Thyroid gland (tissue), 4 donors: ENCODE measurements at regions not wholly inside any gene's neighbourhood (a gene's known extent, or its start where the extent isn't known, plus 50 kb on each side); places are given as distances from the start of the nearest gene placed in this dataset.

Source experiments
- DNase-seq, 2 donors: peaks; one replicate each; pipeline ENCODE4 v3.0.0-alpha.2; 2019
- H3K27ac ChIP-seq, 3 donors: fragments of 200-600 bp; sonication (generic); 1 replicate in 2 of 3; 2 replicates in 1 of 3; pipeline ENCODE4 v1.5.1; 2016 to 2019; ENCODE audit warnings: mild to moderate bottlenecking in 1 of 3, moderate library complexity in 1 of 3
- H3K27me3 ChIP-seq: fragments of 200-600 bp; sonication (generic); one replicate; pipeline ENCODE4 v1.5.1; 2019
- H3K36me3 ChIP-seq, 2 donors: fragments of 200-600 bp; sonication (generic); one replicate each; pipeline ENCODE4 v1.5.1; 2016 to 2019
- H3K4me1 ChIP-seq, 2 donors: fragments of 200-600 bp; sonication (generic); one replicate each; pipeline ENCODE4 v1.5.1; 2017 to 2019
- H3K4me3 ChIP-seq, 3 donors: fragments of 200-600 bp; sonication (generic); replicated peaks in 1 of 3; 1 replicate in 2 of 3; 2 replicates in 1 of 3; pipeline ENCODE4 v1.5.1; 2016; ENCODE audit warnings: mild to moderate bottlenecking in 1 of 3
- H3K9me3 ChIP-seq: fragments of 200-600 bp; sonication (generic); one replicate; pipeline ENCODE4 v1.5.1; 2017
- POLR2A ChIP-seq, 2 donors: fragments of 450-650 bp; IDR thresholded peaks; one replicate each; pipeline ENCODE4 v1.6.1; 2017; ENCODE audit warnings: antibody characterized with exemption in 2 of 2, mild to moderate bottlenecking in 2 of 2, moderate library complexity in 1 of 2
- WGBS, 2 donors: methylation state at CpG; one replicate each; pipeline ENCODE4 v1.1.5; 2017; 5-methylcytosine and 5-hydroxymethylcytosine counted together
- intact Hi-C: fragments of 100-400 bp; cut with DNase I; formaldehyde crosslinking; loops from one replicate; pipeline ENCODE4 v1.15.1; 2023
- TF ChIP-seq, protein P1 (sequence below), 6 experiments: fragments of 200-600 bp in 3 of 6; fragments of 450-650 bp in 3 of 6; sonication (generic) in 3 of 6; IDR thresholded peaks; one replicate each; pipeline ENCODE4 v1.5.1; 2016 to 2019; ENCODE audit warnings: antibody characterized with exemption in 6 of 6, mild to moderate bottlenecking in 2 of 6, inconsistent platforms in 1 of 6, moderate library complexity in 1 of 6

DNA sequence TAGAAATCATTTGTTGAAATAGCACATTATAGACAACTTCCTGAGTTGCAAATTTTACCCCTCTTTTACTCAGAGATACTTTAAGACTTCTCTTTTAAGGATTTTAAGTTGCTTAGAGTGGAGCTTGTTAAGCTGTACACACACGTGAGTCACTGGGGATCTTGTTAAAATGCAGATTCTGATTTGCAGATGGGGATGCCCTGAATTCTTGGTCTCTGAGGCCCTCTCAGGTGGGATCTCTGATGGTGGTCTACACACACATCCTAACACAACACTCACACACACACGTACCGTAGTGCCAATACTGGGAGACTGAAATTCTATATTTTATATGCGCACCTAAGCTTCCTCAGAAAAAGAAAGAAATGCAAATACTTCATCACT is 788.3 kb downstream of the UQCRFS1 start:
- Histone ChIP-seq H3K4me1 (no peaks in the 10 kb centered on the region), H3K36me3 (no peaks in the 10 kb centered on the region), H3K9me3 (no peaks in the 10 kb centered on the region), H3K27me3 (no peaks in the 10 kb centered on the region), H3K4me3 (no peak overlapping the region), H3K27ac (no peak overlapping the region)
- intact Hi-C loops = no loop called here
- DNase-seq = no peak
- TF ChIP-seq, protein P1, sequence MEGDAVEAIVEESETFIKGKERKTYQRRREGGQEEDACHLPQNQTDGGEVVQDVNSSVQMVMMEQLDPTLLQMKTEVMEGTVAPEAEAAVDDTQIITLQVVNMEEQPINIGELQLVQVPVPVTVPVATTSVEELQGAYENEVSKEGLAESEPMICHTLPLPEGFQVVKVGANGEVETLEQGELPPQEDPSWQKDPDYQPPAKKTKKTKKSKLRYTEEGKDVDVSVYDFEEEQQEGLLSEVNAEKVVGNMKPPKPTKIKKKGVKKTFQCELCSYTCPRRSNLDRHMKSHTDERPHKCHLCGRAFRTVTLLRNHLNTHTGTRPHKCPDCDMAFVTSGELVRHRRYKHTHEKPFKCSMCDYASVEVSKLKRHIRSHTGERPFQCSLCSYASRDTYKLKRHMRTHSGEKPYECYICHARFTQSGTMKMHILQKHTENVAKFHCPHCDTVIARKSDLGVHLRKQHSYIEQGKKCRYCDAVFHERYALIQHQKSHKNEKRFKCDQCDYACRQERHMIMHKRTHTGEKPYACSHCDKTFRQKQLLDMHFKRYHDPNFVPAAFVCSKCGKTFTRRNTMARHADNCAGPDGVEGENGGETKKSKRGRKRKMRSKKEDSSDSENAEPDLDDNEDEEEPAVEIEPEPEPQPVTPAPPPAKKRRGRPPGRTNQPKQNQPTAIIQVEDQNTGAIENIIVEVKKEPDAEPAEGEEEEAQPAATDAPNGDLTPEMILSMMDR (IDR thresholded peaks at IDR 0.05) = no peak
- no peak for TF ChIP-seq POLR2A (IDR thresholded peaks at IDR 0.05)
- WGBS, 2 donors = 53 to 55% methylated on average over 4 of the region's 4 CpGs

DNA sequence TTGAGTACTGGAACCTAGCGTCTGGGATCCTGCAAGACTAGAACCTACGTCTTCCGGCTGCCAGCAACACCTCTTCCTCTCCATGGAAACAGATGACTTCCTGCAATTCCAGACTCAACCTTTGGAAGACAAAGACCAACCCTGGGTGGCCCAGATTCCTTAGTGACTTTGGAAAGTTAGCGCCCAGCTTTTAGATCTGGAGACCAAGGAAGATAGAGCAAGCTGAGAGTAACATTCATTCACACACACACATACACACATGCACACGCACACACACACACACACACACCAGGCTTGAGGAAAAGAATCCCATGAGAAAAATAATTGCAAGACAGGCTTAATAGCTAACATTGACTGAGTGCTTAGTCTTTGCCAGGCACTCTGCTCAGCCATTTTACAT is 788.9 kb downstream of the UQCRFS1 start:
- DNase-seq = no peak
- no peaks in the 10 kb centered on the region for H3K27me3 ChIP-seq
- H3K36me3 ChIP-seq = no peaks in the 10 kb centered on the region
- no peaks in the 10 kb centered on the region for H3K9me3 ChIP-seq
- 44 to 51% methylated on average over 5 of the region's 5 CpGs for WGBS, 2 donors
- no peak overlapping the region for H3K27ac ChIP-seq
- TF ChIP-seq POLR2A (IDR thresholded peaks at IDR 0.05) = no peak
- H3K4me1 ChIP-seq = no peaks in the 10 kb centered on the region
- intact Hi-C loops = no loop called here
- H3K4me3 ChIP-seq = no peak overlapping the region

DNA sequence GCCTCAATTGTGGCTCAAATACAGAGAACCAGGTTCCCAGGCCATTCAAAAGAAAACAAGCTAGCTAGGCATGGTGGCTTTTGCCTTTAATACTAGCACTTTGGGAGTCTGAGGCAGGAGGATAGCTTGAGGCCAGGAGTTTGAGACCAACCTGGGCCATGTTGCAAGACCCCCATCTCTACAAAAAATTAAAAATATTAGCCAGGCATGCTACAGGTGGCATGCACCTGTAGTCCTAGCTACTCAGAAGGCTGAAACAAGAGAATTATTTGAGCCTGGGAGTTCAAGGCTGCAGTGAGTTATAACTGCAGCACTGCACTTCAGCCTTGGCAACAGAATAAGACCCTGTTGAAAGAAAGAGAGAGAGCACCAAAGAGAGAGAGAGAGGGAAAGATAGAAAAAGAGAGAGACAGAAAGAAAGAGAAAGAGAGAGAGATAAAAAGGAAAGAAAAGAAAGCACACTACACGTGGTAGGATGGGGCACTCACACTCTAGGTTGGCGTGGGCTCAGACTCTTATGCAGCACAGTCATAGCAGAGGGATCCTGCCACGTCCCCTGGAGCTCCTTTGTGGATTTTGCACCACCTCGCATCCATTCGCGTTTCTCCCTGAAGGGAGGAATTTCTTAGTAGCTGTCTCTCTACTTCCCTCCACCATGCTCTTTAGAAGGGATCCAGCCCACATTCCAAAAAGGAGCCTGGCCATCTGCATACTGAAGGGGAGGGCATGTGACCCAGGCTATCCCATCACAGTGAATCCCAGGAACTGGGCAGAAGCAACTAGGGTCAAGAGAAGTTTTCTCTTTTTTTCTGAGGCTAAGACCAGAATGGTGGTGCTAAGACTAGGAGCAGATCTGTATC is 789.9 kb downstream of the UQCRFS1 start:
- intact Hi-C loops = no loop called here
- TF ChIP-seq POLR2A (IDR thresholded peaks at IDR 0.05) = no peak
- TF ChIP-seq, protein P1 (IDR thresholded peaks at IDR 0.05) = no peak
- H3K36me3 ChIP-seq = no peaks in the 10 kb centered on the region
- no peaks in the 10 kb centered on the region for H3K27me3 ChIP-seq
- H3K27ac ChIP-seq = no peak overlapping the region
- H3K9me3 ChIP-seq = no peaks in the 10 kb centered on the region
- no peak overlapping the region for H3K4me3 ChIP-seq
- DNase-seq = no peak
- H3K4me1 ChIP-seq = no peaks in the 10 kb centered on the region
- 50 to 67% methylated on average over 6 of the region's 6 CpGs for WGBS, 2 donors

DNA sequence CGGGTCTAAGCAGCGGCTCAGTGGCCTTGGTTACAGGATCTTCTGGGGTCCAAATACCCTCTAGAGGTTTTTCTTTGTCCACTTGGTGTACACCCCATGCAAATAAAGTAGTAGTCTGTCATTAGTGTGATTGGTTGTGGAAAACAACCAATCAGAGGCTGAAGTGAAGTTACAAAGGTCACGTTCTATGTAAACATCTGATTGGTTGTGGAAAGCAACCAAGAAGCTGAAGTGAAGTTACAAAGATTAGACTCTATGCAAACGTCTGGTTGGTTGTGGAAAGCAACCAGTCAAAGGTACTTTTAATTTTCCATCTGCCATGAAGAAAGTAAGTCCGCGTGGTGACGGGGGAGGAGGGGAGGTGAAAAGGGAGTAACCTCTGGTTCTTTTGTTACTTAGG is 790.9 kb downstream of the UQCRFS1 start:
- Histone ChIP-seq H3K4me1 (no peaks in the 10 kb centered on the region), H3K27ac (no peak overlapping the region), H3K27me3 (no peaks in the 10 kb centered on the region), H3K36me3 (no peaks in the 10 kb centered on the region), H3K4me3 (no peak overlapping the region), H3K9me3 (no peaks in the 10 kb centered on the region)
- 82 to 88% methylated on average over 7 of the region's 7 CpGs for WGBS, 2 donors
- TF ChIP-seq, protein P1 (IDR thresholded peaks at IDR 0.05) = no peak
- TF ChIP-seq POLR2A (IDR thresholded peaks at IDR 0.05) = no peak
- DNase-seq = no peak
- intact Hi-C loops = no loop called here

GRCh38 chr19:28420811-28421550 is 792.0 kb downstream of the UQCRFS1 start:
- 67 to 76% methylated on average over 12 of the region's 13 CpGs for WGBS, 2 donors
- intact Hi-C loops = no loop called here
- DNase-seq = no peak
- no peaks in the 10 kb centered on the region for H3K36me3 ChIP-seq
- no peak for TF ChIP-seq POLR2A (IDR thresholded peaks at IDR 0.05)
- TF ChIP-seq, protein P1 (IDR thresholded peaks at IDR 0.05) = no peak
- H3K27ac ChIP-seq = no peak overlapping the region
- no peaks in the 10 kb centered on the region for H3K27me3 ChIP-seq
- no peaks in the 10 kb centered on the region for H3K4me1 ChIP-seq
- no peaks in the 10 kb centered on the region for H3K9me3 ChIP-seq
- no peak overlapping the region for H3K4me3 ChIP-seq
